ENCODE measurements at regions not wholly inside any gene's neighbourhood (a gene's known extent, or its start where the extent isn't known, plus 50 kb on each side); places are given as distances from the start of the nearest gene placed in this dataset.
"Not testable (repeated sequence)": the region's sequence is repeated elsewhere in the genome, so short reads cannot be mapped to it uniquely, and the experiment has no call there.

- DNase-seq, result no peak
Observed at GRCh38 chr5:138702166-138703077, 50.8 kb upstream of the CTNNA1 start.

DNA sequence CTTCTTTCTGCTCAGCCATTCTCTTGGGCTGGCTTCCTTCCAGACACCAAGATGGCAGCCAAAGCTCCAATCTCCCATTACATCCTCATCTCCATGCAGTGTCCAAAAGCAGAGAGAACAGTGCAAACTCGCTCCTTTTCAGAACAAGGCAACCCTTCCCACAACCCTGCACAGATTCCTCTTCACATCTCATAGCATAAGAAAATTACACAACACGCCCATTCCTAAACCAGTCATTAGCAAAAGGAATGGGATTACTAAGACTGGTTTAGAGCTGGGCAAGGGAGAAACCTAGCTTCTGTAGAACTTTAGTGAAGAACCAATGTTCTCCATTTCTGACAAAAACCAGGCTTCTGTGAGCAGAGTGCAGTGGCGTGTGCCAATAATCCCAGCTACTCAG is 51.5 kb upstream of the CTNNA1 start:
- no peak for DNase-seq

DNA sequence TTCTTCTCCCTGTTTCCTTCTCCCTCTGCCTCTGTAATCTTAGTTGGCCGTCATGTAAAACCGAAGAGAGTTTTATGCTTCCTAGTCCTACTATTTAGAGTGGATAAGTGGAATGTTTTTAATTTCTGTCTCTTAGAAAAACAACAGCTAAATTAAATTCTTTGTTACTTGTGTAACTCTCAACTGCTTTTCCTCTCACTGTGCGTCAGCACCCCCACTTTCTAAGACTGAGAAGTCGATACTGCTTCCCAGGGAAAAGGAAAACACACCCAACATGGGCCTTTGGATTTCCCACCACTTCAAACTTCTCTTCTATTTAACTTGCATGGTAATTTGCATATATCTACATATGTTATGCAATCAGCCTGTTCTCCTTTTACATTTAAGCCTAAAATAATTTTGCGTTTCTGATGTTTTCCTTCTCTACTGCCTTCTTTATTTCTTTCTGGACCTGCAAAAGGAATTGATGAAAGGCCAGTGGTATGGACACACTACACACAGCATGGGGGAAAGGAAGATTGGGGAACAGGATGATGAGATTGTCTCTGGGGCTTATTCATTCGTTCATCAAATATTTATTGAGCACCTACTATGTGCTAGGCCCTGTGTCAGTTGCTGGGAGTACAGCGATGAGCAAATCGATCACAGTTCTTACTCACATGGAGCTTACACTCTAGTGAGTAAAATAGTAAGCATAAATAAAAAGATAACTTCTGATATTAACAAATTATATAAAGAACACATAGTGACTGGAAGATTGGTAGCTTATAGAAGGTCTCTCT is 52.5 kb upstream of the CTNNA1 start:
- DNase-seq, result no peak

DNA sequence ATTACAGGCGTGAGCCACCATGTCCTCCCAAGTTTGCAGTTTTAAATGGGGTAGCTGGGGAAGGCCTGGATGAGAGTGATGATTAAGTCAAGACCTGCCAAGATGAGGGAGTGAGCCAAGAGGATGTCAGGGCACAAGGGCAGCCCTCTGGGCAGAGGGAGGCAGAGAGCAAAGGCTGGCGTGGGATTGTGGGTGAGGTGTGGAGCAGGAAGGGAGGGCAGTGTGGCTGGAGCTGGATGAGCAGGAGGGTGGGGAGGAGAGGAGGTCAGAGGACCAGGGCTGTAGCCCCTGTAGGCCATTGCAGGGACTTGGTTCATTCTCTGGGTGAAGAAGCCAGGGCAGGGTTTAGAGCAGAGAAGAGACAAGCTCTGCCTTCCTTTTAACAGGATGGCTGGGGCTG is 53.7 kb upstream of the CTNNA1 start:
- DNase-seq, result no peak

- no peak for DNase-seq
Observed at GRCh38 chr5:138698713-138699112, 54.5 kb upstream of the CTNNA1 start.

DNA sequence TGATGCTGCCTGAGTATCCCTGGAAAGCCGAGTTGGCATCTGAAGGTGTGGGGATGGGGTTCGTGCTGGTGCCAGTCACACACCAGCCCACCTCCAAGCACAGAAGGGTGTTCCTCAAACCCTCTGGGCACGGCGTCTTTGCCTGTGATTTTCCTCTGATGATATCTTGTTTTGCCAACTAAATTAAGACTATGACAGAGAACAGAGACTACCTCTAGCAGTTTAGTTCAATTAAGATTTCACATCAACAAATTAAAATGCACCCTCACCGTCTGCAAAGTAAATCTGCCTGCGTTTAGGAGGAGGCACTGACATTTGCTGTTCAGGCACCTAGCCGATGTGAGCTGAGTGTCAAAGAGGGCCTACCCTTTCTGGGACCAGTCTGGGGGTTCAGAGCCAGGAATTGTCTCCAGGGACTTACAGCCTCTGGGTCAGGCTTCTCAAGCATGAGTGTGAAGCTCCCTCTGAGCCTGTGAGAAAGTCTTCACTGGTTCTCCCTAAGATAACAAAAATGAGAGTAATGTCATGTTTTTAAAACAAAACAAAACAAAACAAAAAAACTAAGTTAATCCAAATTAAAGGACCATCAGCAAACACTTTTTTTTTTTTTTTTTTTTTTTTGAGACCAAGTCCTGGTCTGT is 55.4 kb upstream of the CTNNA1 start:
- DNase-seq, result no peak

DNA sequence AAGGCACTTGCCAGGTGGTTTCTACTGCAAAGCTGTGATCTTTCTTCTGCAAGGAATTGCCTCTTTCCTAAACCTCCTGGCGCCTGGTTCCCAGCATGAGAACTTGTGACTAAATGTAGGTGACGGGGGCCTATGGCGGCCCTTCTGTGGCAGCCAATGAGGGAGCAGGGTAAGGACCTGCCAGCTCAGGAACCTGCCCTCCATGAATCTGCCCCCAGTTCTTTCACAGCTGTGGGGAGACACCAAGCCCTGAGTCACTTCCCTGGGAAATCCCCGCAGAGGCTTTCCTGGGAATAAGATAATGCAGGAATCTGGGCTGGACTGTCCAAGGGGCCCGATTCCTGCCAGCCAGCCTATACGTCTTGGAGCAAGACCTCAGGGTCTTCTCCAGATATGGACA is 56.7 kb upstream of the CTNNA1 start:
- no peak for DNase-seq

GRCh38 chr5:138695781-138696180 is 57.4 kb upstream of the CTNNA1 start:
- no peak for DNase-seq

- DNase-seq, result no peak
Observed at GRCh38 chr5:138694146-138694545, 59.1 kb upstream of the CTNNA1 start.

DNA sequence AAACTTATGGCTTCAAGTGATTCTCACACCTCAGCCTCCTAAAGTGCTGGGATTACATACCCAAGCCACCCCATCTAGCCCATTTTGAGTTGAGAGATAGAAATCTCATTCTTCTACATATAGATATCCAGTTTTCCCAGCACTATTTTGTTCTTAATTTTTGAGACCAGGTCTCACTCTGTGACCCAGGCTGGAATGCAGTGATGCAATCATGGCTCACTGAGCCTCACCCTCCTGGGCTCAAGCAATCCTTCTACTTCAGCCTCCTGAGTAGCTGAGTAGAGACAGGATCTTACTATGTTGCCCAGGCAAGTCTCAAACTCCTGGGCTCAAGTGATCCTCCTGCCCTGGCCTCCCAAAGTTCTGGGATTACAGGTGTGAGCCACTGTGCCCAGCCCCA is 60.9 kb upstream of the CTNNA1 start:
- DNase-seq, result no peak

GRCh38 chr5:138686668-138687067 is 66.6 kb upstream of the CTNNA1 start:
- DNase-seq, result no peak

DNA sequence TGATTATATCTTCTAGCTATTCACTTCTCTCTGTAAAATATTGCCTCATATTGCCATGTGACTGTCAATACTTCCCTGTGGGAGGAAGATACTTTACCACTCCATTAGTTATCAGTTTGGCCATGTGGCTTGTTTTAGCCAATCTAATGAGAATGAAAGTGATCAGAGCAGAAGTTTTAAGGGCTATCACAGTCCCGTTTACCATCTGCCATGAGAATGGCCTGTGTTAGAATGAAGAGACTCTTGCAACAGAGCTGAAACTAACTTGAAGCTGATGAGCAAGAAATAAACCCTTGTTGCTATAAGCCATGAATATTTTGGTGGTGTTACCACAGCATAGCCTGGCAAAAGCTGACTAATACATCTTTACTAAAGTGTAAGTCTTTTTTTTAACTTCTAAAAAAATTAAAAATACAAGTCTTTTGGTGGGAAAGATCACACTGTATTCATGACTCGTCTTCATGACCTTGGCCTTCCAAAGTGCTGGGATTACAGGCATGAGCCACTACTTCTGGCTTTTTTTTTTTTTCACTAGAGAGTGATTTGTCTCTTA is 68.0 kb upstream of the CTNNA1 start:
- no peak for DNase-seq

- DNase-seq, result not testable (repeated sequence)
Observed at GRCh38 chr5:138682462-138682861, 70.8 kb upstream of the CTNNA1 start.

DNA sequence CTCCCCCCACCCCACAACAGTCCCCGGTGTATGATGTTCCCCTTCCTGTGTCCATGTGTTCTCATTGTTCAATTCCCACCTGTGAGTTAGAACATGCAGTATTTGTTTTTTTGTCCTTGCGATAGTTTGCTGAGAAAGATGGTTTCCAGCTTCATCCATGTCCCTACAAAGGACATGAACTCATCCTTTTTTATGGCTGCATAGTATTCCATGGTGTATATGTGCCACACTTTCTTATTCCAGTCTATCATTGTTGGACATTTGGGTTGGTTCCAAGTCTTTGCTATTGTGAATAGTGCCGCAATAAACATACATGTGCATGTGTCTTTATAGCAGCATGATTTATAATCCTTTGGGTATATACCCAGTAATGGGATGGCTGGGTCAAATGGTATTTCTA is 74.4 kb upstream of the CTNNA1 start:
- not testable (repeated sequence) for DNase-seq

- no peak for DNase-seq
Observed at GRCh38 chr5:138677782-138678181, 75.4 kb upstream of the CTNNA1 start.

GRCh38 chr5:138676556-138677193 is 76.5 kb upstream of the CTNNA1 start:
- no peak for DNase-seq

DNA sequence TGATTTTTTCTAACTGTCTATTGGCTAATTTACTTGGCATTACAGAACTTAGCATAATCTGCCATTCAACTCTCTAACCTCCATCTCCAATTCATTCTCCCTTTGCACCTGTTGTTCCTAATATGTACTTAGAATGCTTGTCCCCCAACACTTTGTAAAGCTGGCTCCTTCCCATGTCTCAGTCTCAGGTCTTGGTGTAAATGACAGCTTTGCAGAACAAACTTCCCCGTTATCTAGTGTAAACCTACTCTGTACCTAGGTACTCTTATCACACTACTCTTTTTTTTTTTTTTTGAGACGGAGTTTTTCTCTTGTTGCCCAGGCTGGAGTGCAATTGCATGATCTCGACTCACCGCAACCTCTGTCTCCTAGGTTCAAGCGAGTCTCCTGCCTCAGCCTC is 77.2 kb upstream of the CTNNA1 start:
- no peak for DNase-seq

GRCh38 chr5:138668451-138669380 is 84.5 kb upstream of the CTNNA1 start:
- DNase-seq, result peak; percentile 32

GRCh38 chr5:138667782-138668331 is 85.4 kb upstream of the CTNNA1 start:
- not testable (repeated sequence) for DNase-seq

- no peak for DNase-seq
Observed at GRCh38 chr5:138666226-138666742, 86.9 kb upstream of the CTNNA1 start.

DNA sequence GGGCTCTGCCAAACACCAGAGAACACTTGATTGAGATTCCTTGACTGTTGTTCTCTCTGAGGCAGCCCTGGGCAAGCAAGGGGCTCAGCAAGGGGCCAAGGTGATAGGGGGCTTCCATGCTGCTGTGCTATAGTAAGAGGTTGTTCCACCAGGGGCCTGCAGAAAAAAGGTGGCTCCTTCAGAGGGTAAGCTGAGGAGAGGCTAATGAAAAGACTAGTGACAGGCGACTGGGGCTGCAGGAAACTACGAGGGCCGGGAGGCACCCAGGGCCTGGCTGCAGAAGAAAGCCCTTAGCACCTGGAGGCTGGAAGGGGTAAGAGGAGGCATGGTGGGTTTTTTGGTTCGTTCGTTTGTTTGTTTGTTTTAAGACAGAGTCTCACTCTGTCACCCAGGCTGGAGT is 88.0 kb upstream of the CTNNA1 start:
- no peak for DNase-seq

All from activated effector memory CD4-positive, alpha-beta T cell treated with Interleukin-2 at 50 U/mL for 16 hours (primary cell).